ENCODE measurements at regions not wholly inside any gene's neighbourhood (a gene's known extent, or its start where the extent isn't known, plus 50 kb on each side); places are given as distances from the start of the nearest gene placed in this dataset.
"Not testable (repeated sequence)": the region's sequence is repeated elsewhere in the genome, so short reads cannot be mapped to it uniquely, and the experiment has no call there.

- H3K4me3 ChIP-seq = no peak overlapping the region
Observed at GRCh38 chr13:44652168-44652567, 76.0 kb upstream of the TSC22D1 start.

GRCh38 chr13:44651724-44652123 lies 75.6 kb upstream of the TSC22D1 start:
- Histone ChIP-seq H3K27ac (no peak overlapping the region), H3K4me1 (no peaks in the 10 kb centered on the region), H3K9me3 (replicated peaks) (no peaks in the 10 kb centered on the region), H3K4me3 (no peak overlapping the region), H3K36me3 (no peaks in the 10 kb centered on the region), H3K27me3 (no peaks in the 10 kb centered on the region)
- no peak for DNase-seq

More at GRCh38 chr13:44652168-44652567, 76.0 kb upstream of the TSC22D1 start:
- no peak for DNase-seq
- Histone ChIP-seq H3K9me3 (replicated peaks) (no peaks in the 10 kb centered on the region), H3K36me3 (no peaks in the 10 kb centered on the region), H3K4me1 (no peaks in the 10 kb centered on the region), H3K27me3 (no peaks in the 10 kb centered on the region), H3K27ac (no peak overlapping the region)

- Histone ChIP-seq H3K4me3 (no peak overlapping the region), H3K36me3 (no peaks in the 10 kb centered on the region), H3K9me3 (replicated peaks) (no peaks in the 10 kb centered on the region), H3K4me1 (no peaks in the 10 kb centered on the region), H3K27ac (no peak overlapping the region), H3K27me3 (no peaks in the 10 kb centered on the region)
- DNase-seq = no peak
Observed at GRCh38 chr13:44651209-44651608, 75.1 kb upstream of the TSC22D1 start.

- no peaks in the 10 kb centered on the region for H3K9me3 ChIP-seq (replicated peaks)
- no peak overlapping the region for H3K4me3 ChIP-seq
- H3K27me3 ChIP-seq = no peaks in the 10 kb centered on the region
- no peaks in the 10 kb centered on the region for H3K36me3 ChIP-seq
- H3K27ac ChIP-seq = no peak overlapping the region
- DNase-seq = no peak
- no peaks in the 10 kb centered on the region for H3K4me1 ChIP-seq
Observed at GRCh38 chr13:44649834-44650233, 73.7 kb upstream of the TSC22D1 start.

GRCh38 chr13:44649104-44649428 lies 72.9 kb upstream of the TSC22D1 start:
- no peaks in the 10 kb centered on the region for H3K36me3 ChIP-seq
- H3K4me1 ChIP-seq = no peaks in the 10 kb centered on the region
- no peaks in the 10 kb centered on the region for H3K9me3 ChIP-seq (replicated peaks)
- H3K4me3 ChIP-seq = no peak overlapping the region
- H3K27ac ChIP-seq = no peak overlapping the region
- no peak for DNase-seq
- H3K27me3 ChIP-seq = no peaks in the 10 kb centered on the region

DNA sequence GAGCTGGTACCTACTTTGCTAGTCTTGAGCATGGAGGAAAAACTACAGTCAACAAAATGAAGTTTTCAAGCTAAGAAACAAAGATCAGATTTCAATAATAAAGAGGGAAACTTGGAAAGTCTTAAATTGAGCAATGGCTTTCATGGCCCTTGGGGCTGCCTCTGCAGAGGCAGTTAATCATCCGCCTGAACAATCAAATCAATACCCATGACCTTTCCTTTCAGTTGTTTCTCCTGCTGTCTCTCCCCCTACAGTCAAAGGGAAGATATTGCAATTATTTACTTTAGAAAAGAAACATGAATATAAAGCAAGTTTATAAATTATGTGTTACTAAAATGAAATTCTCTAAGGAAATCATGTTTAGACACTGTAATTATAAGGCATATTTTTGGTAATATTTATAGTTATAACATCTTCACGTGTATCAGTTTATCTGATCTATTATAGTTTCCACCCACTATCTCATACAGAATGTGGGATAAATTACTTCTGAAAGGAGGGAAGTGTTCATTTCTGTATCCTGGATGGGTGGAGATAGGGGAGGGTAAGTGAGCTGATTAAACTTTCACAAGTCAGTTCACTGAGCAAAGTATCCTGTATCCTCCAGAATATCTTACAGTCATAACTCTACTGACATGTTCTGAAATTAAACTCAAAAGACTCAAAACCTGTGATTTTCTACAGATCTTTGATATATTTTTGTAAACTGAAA lies 72.4 kb upstream of the TSC22D1 start:
- Histone ChIP-seq H3K36me3 (no peaks in the 10 kb centered on the region), H3K9me3 (replicated peaks) (no peaks in the 10 kb centered on the region), H3K27ac (no peak overlapping the region), H3K4me3 (no peak overlapping the region), H3K27me3 (no peaks in the 10 kb centered on the region), H3K4me1 (no peaks in the 10 kb centered on the region)
- DNase-seq = no peak

GRCh38 chr13:44647560-44647959 lies 71.4 kb upstream of the TSC22D1 start:
- not testable (repeated sequence) for DNase-seq; H3K27ac ChIP-seq; H3K9me3 ChIP-seq (replicated peaks); H3K36me3 ChIP-seq; H3K4me1 ChIP-seq; H3K4me3 ChIP-seq; H3K27me3 ChIP-seq

DNA sequence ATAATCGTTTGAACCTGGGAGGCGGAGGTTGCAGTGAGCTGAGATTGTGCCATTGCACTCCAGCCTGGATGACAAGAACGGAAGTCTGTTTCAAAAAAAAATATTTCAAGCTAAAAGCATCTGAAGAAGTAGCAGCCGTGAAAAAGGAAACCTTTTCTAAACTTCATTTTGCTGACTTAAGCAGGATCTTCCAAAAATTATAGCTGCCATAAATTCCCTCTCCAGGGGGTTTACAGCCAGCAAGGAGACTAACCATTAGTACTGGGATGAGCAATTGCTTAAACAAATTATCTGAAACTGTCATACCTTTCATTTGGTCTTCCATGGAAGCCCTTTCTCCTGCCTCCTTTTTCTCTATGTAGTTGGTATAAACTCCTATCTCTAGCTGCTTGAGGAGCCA lies 69.9 kb upstream of the TSC22D1 start:
- H3K9me3 ChIP-seq (replicated peaks) = no peaks in the 10 kb centered on the region

GRCh38 chr13:44643256-44643655 lies 67.1 kb upstream of the TSC22D1 start:
- Histone ChIP-seq H3K27me3 (no peaks in the 10 kb centered on the region), H3K4me1 (no peaks in the 10 kb centered on the region), H3K9me3 (replicated peaks) (no peaks in the 10 kb centered on the region), H3K4me3 (no peak overlapping the region), H3K36me3 (no peaks in the 10 kb centered on the region), H3K27ac (no peak overlapping the region)
- DNase-seq = no peak

More for the DNA sequence above, 69.9 kb upstream of the TSC22D1 start:
- DNase-seq = no peak
- H3K4me1 ChIP-seq = no peaks in the 10 kb centered on the region
- no peaks in the 10 kb centered on the region for H3K36me3 ChIP-seq
- no peak overlapping the region for H3K27ac ChIP-seq
- no peak overlapping the region for H3K4me3 ChIP-seq
- no peaks in the 10 kb centered on the region for H3K27me3 ChIP-seq

DNA sequence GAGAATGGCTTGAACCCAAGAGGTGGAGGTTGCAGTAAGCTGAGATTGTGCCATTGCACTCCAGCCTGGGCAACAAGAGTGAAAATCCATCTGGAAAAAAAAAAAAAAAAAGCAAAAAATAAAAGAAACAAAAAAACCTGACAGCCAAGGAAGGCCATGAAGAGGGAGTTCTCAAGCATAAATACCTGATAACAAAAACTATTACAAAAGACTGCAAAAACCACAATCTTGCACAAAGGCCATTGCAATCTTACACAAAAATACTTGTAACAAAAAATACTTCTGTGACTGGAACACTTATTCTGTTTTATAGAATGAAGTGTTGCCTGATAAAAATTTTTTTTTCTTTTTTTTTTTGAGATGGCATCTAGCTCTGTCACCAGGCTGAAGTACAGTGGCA lies 61.5 kb upstream of the TSC22D1 start:
- H3K27ac ChIP-seq = no peak overlapping the region
- H3K36me3 ChIP-seq = no peaks in the 10 kb centered on the region
- no peaks in the 10 kb centered on the region for H3K4me1 ChIP-seq

DNA sequence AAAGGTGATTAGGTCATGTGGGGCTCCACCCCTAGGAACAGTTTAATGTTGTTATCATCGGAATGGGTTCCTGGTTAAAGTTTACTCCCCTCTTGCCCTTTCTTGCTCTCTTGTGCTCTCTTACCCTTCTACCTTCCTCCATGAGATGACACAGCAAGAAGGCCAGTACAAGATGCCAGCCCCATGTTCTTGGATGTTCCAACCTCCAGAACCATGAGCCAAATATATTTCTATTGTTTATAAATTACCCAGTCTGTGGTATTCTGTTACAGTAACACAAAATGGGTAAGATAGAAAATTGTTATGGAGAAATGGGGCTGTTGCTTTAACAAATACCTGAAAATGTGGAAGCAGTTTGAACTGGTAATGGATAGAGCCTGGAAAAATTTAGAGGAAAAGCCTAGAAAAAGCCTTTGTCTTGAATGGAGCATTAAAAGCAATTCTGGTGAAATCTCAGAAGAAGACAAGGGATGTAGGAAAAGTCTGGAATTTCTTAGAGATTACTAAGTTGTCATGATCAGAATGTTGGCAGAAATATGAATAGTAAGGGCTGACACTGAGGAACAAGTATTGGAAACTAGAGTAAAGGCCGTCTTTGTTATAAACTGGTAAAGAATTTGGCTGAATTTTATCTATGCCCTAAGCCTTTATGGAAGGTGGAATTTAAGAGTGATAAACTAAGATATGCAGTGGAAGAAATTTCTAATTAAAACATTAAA lies 53.5 kb upstream of the TSC22D1 start:
- no peaks in the 10 kb centered on the region for H3K27me3 ChIP-seq
- no peaks in the 10 kb centered on the region for H3K4me1 ChIP-seq
- H3K9me3 ChIP-seq (replicated peaks) = no peaks in the 10 kb centered on the region
- H3K4me3 ChIP-seq = no peak overlapping the region
- H3K36me3 ChIP-seq = no peaks in the 10 kb centered on the region
- no peak overlapping the region for H3K27ac ChIP-seq
- no peak for DNase-seq

More for the DNA sequence above, 61.5 kb upstream of the TSC22D1 start:
- DNase-seq = no peak
- no peaks in the 10 kb centered on the region for H3K9me3 ChIP-seq (replicated peaks)
- no peak overlapping the region for H3K4me3 ChIP-seq
- H3K27me3 ChIP-seq = no peaks in the 10 kb centered on the region

- not testable (repeated sequence) for DNase-seq; H3K4me3 ChIP-seq; H3K4me1 ChIP-seq; H3K27me3 ChIP-seq; H3K9me3 ChIP-seq (replicated peaks); H3K36me3 ChIP-seq; H3K27ac ChIP-seq
Observed at GRCh38 chr13:44628826-44629225, 52.7 kb upstream of the TSC22D1 start.

DNA sequence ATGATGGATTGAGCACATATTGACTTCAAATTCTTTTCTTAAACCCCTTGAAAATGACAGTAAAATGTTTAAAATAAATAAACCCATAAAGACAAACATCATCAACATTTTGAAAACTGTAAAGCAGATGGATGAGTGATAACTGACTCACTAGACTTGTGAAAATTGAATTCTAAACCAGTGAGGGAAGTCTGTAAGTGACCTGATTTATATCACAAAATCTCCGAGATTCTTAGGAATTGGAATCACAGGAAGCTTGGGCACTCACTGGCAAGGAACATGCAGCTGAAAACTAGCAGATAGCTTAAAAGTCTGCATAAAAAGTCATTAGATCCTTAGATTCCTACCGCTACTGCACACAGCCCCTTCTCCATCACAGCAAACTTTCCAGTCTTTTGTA lies 51.3 kb upstream of the TSC22D1 start:
- Histone ChIP-seq H3K4me1 (no peaks in the 10 kb centered on the region), H3K4me3 (no peak overlapping the region), H3K27me3 (no peaks in the 10 kb centered on the region), H3K27ac (no peak overlapping the region), H3K36me3 (no peaks in the 10 kb centered on the region), H3K9me3 (replicated peaks) (no peaks in the 10 kb centered on the region)
- DNase-seq = no peak

GRCh38 chr13:44626176-44626575 lies 50.0 kb upstream of the TSC22D1 start:
- no peak overlapping the region for H3K4me3 ChIP-seq
- no peaks in the 10 kb centered on the region for H3K9me3 ChIP-seq (replicated peaks)
- H3K36me3 ChIP-seq = no peaks in the 10 kb centered on the region
- DNase-seq = no peak
- H3K4me1 ChIP-seq = no peaks in the 10 kb centered on the region
- H3K27ac ChIP-seq = no peak overlapping the region
- H3K27me3 ChIP-seq = no peaks in the 10 kb centered on the region
